Body of pancreas (tissue), 4 donors: ENCODE measurements at regions not wholly inside any gene's neighbourhood (a gene's known extent, or its start where the extent isn't known, plus 50 kb on each side); places are given as distances from the start of the nearest gene placed in this dataset.

ENCODE experiments used
- POLR2A ChIP-seq, 3 donors: fragments of 450-650 bp; IDR thresholded peaks; one replicate each; pipeline ENCODE4 v1.6.1; 2016; ENCODE audit warnings: antibody characterized with exemption in 3 of 3, mild to moderate bottlenecking in 2 of 3
- TF ChIP-seq, protein P1 (sequence below), 7 experiments: fragments of 450-650 bp in 4 of 7; fragments of 200-600 bp in 3 of 7; sonication (generic) in 3 of 7; IDR thresholded peaks; one replicate each; pipeline ENCODE4 v1.5.1; 2016 to 2019; ENCODE audit warnings: antibody characterized with exemption in 7 of 7

DNA sequence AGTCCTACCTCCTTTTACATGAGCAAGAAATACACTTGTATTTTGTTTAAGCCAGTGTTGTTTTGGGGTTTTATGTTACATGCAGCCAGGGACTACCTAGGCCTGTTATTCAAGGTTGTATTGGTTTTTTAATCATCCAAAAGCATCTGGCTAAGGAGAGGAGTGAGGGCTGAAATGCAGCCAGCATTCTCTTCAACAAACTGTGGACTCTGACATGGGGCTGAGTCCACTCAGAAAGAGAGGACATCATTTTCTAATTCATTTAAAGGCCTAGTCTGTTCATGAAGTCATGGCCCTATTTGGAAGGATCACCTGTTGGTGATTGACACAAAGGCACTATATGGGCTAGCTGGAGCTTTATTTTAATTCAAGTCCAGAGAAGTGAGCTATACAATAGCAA is 190.4 kb downstream of the TTLL7 start:
- no peak for TF ChIP-seq POLR2A (IDR thresholded peaks at IDR 0.05)
- TF ChIP-seq, protein P1, sequence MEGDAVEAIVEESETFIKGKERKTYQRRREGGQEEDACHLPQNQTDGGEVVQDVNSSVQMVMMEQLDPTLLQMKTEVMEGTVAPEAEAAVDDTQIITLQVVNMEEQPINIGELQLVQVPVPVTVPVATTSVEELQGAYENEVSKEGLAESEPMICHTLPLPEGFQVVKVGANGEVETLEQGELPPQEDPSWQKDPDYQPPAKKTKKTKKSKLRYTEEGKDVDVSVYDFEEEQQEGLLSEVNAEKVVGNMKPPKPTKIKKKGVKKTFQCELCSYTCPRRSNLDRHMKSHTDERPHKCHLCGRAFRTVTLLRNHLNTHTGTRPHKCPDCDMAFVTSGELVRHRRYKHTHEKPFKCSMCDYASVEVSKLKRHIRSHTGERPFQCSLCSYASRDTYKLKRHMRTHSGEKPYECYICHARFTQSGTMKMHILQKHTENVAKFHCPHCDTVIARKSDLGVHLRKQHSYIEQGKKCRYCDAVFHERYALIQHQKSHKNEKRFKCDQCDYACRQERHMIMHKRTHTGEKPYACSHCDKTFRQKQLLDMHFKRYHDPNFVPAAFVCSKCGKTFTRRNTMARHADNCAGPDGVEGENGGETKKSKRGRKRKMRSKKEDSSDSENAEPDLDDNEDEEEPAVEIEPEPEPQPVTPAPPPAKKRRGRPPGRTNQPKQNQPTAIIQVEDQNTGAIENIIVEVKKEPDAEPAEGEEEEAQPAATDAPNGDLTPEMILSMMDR (IDR thresholded peaks at IDR 0.05): no peak
